ENCODE measurements at regions not wholly inside any gene's neighbourhood (a gene's known extent, or its start where the extent isn't known, plus 50 kb on each side); places are given as distances from the start of the nearest gene placed in this dataset.

GRCh38 chr10:118455181-118455695 lies 113.1 kb upstream of the FAM204A start:
- ChIA-PET POLR2A (no interaction called here), CTCF (ENCODE audit: low intra/inter-chr PET ratio, low total read pairs) (no interaction called here)
- peaks cover 5% of the 10 kb centered on the region for H3K9me3 ChIP-seq (ENCODE audit: low read length)
- no peaks in the 10 kb centered on the region for H3K79me2 ChIP-seq (ENCODE audit: insufficient read depth, low read length)
- intact Hi-C loops (cut with micrococcal nuclease; ENCODE audit: unreplicated experiment) = no loop called here
- no peak for DNase-seq (ENCODE audit: low spot score)
- no peak for ATAC-seq
- H3K36me3 ChIP-seq (replicated peaks in 1 of 2; ENCODE audit: control insufficient read depth in 1 of 2, insufficient read depth in 2 of 2, low read length in 2 of 2) = no peaks in the 10 kb centered on the region
- BruUV-seq (replicated peaks) = no TSS peak
- H4K20me1 ChIP-seq (ENCODE audit: insufficient read depth, low read length) = no peaks in the 10 kb centered on the region
- H3K27ac ChIP-seq (ENCODE audit: extremely low read length, insufficient read depth, low read length) = no peak overlapping the region
- no peak for FAIRE-seq
- in situ Hi-C loops (cut with HindIII; ENCODE audit: extremely low pct_ligation_motif_present, low pct_unique_long_range_greater_than_20kb) = no loop called here
- no peak overlapping the region for H3K9ac ChIP-seq (ENCODE audit: insufficient read depth, low read depth, low read length)
- TF ChIP-seq SAFB2 (CRISPR knock-in tag; IDR thresholded peaks at IDR 0.05; ENCODE audit: borderline replicate concordance, low read depth) (no peak), ZNF33B (CRISPR knock-in tag; IDR thresholded peaks at IDR 0.05) (no peak)
- TF ChIP-seq, protein P1, sequence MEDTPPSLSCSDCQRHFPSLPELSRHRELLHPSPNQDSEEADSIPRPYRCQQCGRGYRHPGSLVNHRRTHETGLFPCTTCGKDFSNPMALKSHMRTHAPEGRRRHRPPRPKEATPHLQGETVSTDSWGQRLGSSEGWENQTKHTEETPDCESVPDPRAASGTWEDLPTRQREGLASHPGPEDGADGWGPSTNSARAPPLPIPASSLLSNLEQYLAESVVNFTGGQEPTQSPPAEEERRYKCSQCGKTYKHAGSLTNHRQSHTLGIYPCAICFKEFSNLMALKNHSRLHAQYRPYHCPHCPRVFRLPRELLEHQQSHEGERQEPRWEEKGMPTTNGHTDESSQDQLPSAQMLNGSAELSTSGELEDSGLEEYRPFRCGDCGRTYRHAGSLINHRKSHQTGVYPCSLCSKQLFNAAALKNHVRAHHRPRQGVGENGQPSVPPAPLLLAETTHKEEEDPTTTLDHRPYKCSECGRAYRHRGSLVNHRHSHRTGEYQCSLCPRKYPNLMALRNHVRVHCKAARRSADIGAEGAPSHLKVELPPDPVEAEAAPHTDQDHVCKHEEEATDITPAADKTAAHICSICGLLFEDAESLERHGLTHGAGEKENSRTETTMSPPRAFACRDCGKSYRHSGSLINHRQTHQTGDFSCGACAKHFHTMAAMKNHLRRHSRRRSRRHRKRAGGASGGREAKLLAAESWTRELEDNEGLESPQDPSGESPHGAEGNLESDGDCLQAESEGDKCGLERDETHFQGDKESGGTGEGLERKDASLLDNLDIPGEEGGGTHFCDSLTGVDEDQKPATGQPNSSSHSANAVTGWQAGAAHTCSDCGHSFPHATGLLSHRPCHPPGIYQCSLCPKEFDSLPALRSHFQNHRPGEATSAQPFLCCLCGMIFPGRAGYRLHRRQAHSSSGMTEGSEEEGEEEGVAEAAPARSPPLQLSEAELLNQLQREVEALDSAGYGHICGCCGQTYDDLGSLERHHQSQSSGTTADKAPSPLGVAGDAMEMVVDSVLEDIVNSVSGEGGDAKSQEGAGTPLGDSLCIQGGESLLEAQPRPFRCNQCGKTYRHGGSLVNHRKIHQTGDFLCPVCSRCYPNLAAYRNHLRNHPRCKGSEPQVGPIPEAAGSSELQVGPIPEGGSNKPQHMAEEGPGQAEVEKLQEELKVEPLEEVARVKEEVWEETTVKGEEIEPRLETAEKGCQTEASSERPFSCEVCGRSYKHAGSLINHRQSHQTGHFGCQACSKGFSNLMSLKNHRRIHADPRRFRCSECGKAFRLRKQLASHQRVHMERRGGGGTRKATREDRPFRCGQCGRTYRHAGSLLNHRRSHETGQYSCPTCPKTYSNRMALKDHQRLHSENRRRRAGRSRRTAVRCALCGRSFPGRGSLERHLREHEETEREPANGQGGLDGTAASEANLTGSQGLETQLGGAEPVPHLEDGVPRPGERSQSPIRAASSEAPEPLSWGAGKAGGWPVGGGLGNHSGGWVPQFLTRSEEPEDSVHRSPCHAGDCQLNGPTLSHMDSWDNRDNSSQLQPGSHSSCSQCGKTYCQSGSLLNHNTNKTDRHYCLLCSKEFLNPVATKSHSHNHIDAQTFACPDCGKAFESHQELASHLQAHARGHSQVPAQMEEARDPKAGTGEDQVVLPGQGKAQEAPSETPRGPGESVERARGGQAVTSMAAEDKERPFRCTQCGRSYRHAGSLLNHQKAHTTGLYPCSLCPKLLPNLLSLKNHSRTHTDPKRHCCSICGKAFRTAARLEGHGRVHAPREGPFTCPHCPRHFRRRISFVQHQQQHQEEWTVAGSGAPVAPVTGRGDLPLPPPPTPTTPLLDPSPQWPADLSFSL (CRISPR knock-in tag; IDR thresholded peaks at IDR 0.05) = no peak
- WGBS (ENCODE audit: low lambda C conversion rate) = 4% methylated on average over 6 of the region's 6 CpGs
- 0 out of 5 replicates have a peak, but pooled peaks cover 0 to 6% of the 10 kb centered on the region in 2 experiments for H3K27me3 ChIP-seq (ENCODE audit: control insufficient read depth in 1 of 2, insufficient read depth in 2 of 2, low read length in 2 of 2)
- H3K4me1 ChIP-seq (ENCODE audit: insufficient read depth, low read length) = no peaks in the 10 kb centered on the region
- H3K4me3 ChIP-seq (replicated peaks in 1 of 3; ENCODE audit: insufficient read depth in 1 of 3, low read depth in 2 of 3, low read length in 3 of 3) = no peak overlapping the region
- no peak overlapping the region for H3K4me2 ChIP-seq (ENCODE audit: low read depth, low read length)
- no peak overlapping the region for H2AFZ ChIP-seq (ENCODE audit: low read length)
